Activated T-cell treated with anti-CD3 and anti-CD28 coated beads, Interleukin-2, amount 50 U/mL, for 24 hours (primary cell): ENCODE measurements at regions not wholly inside any gene's neighbourhood (a gene's known extent, or its start where the extent isn't known, plus 50 kb on each side); places are given as distances from the start of the nearest gene placed in this dataset.

ENCODE experiments used
- DNase-seq: peaks from one replicate; pipeline ENCODE4 v3.0.0-alpha.2; 2020
- H3K27ac Mint-ChIP-seq: 2 replicates; pipeline ENCODE4 v1.8.0; 2020; ENCODE audit warnings: mild to moderate bottlenecking, mixed read lengths
- H3K27me3 Mint-ChIP-seq: 2 replicates; pipeline ENCODE4 v1.8.0; 2020; ENCODE audit warnings: mixed read lengths
- H3K36me3 Mint-ChIP-seq: 2 replicates; pipeline ENCODE4 v1.8.0; 2020; ENCODE audit warnings: low read depth, mixed read lengths
- H3K4me1 Mint-ChIP-seq: 2 replicates; pipeline ENCODE4 v1.8.0; 2020; ENCODE audit warnings: low read depth, mixed read lengths
- H3K4me3 Mint-ChIP-seq: 2 replicates; pipeline ENCODE4 v1.8.0; 2020; ENCODE audit warnings: mild to moderate bottlenecking, moderate library complexity, mixed read lengths
- H3K9me3 Mint-ChIP-seq: 2 replicates; pipeline ENCODE4 v1.8.0; 2020; ENCODE audit warnings: mixed read lengths

GRCh38 chr5:32494827-32495226 is 50.3 kb upstream of the ZFR start:
- H3K4me3 Mint-ChIP-seq = no peak overlapping the region
- no peak overlapping the region for H3K27ac Mint-ChIP-seq
- DNase-seq = no peak
- no peaks in the 10 kb centered on the region for H3K9me3 Mint-ChIP-seq
- H3K4me1 Mint-ChIP-seq = peaks cover 12% of the 10 kb centered on the region
- no peaks in the 10 kb centered on the region for H3K27me3 Mint-ChIP-seq
- H3K36me3 Mint-ChIP-seq = no peaks in the 10 kb centered on the region
